HS-5 (cell line): ENCODE measurements at regions not wholly inside any gene's neighbourhood (a gene's known extent, or its start where the extent isn't known, plus 50 kb on each side); places are given as distances from the start of the nearest gene placed in this dataset.

ENCODE experiments used
- DNase-seq: peaks from one replicate; pipeline ENCODE4 v3.0.0-alpha.2; 2012; ENCODE audit warnings: low read depth

GRCh38 chr1:81433676-81434075, 367.1 kb upstream of the ADGRL2 start:
- no peak for DNase-seq

- no peak for DNase-seq
These were observed 368.1 kb upstream of the ADGRL2 start for GRCh38 chr1:81432654-81433109.

GRCh38 chr1:81432059-81432458, 368.7 kb upstream of the ADGRL2 start:
- no peak for DNase-seq

- no peak for DNase-seq
These were observed 369.1 kb upstream of the ADGRL2 start for GRCh38 chr1:81431624-81432000.

DNA sequence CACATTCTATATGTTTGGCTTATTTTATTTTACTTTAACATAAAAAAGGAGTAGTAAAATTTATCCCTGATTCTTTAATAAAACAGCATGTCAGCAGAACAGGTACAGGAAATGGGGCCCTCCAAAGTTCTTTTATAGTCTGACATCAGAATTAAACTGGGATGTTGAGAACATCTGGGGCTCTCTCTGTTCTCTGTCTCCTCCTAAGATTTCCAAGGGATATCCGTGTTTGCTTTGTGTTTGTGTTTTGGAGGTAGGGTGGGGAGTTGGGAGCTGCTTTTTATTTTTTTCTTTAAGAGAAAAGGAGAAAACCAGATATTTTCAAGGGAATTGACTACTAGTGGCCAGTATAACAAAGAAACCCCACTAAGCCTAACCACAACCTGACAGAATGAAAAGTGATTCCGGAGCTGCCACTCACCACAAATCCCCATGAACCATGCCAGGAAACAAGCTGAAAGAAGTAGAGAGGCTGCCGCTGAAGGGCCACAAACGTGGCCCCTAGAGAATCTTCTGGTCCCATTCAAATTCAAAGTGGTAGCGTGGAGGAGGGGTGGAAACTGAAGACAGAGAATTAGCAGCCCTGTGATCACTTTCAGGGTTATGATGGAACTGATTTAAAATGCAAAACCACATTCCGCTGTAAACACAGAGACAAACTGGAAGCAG, 369.6 kb upstream of the ADGRL2 start:
- DNase-seq, result no peak

DNA sequence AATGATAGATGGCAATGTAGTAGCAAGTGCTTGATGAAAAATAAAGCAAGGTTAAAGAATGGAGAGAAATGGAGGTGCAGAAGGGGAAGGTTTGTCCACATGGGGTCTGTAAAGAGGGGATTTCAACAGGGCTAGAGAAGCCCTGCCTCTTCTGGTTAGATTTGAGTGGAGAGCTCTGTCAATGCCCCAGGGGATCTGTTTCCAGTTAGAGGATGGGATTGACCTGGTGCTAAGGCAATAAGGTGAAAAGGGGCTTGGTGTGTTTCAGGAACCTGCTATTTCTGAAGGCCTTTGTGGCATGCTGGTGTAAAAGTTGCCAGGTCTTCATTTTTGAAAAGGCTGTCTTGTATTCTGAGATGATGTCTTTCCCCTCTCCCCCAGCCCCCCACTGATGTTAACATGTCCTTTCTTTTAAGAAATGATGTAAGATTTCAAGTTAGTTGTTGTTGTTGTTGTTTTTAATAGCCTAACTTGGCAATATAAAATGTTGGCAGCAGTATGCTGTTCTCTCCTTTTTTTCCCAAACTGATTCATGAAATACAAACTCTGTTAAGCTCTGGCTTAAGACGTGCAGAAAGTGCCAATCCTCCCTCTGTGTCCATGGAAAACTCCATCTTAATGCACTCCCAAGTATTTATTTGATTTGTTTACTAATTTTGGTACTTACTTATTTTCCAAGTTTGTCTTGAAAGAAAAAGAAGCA, 370.3 kb upstream of the ADGRL2 start:
- no peak for DNase-seq

- no peak for DNase-seq
These were observed 371.7 kb upstream of the ADGRL2 start for GRCh38 chr1:81428998-81429397.

- no peak for DNase-seq
These were observed 375.9 kb upstream of the ADGRL2 start for GRCh38 chr1:81424816-81425215.

- no peak for DNase-seq
These were observed 376.7 kb upstream of the ADGRL2 start for GRCh38 chr1:81424061-81424460.

DNA sequence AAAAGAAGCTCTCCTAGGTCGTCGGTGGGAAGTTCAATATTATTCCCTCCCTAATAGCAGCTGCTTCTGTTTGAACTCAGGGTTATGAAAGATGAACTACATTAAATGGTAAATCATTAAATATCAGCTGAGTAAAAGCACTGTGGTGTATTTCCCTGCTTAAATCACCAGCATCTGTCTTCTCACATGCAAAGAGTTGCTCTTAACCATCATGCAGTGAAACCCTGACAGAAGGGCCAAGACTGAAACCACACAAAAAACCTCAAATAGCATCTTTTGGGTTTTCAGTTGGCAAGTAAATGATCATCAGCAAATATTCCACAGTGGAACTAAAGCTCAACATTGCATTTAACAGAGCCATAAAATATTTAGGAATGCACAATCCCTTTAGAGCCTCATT, 380.0 kb upstream of the ADGRL2 start:
- no peak for DNase-seq

GRCh38 chr1:81414488-81415015, 386.2 kb upstream of the ADGRL2 start:
- DNase-seq, result no peak

GRCh38 chr1:81412954-81413353, 387.8 kb upstream of the ADGRL2 start:
- DNase-seq, result no peak

- DNase-seq, result no peak
These were observed 389.8 kb upstream of the ADGRL2 start for GRCh38 chr1:81410941-81411340.

DNA sequence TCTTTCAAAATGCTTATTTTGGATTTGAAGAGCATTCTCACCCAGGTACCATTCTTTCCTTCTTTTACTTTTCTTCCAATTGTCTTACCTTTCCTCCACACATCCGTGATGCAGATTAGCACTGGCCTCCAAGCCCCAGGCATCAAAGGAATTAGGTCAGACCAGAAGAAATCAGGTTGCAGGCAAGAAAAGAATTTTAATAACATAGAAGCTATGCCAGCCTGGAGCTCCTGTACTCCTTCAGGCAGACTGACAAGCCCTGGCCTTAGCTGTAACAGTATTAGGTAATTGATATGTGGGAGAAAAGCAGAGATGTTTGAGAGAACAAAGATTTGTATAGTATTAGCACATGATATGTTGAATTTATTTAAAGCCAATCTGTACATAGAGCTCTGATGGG, 390.4 kb upstream of the ADGRL2 start:
- DNase-seq, result no peak

DNA sequence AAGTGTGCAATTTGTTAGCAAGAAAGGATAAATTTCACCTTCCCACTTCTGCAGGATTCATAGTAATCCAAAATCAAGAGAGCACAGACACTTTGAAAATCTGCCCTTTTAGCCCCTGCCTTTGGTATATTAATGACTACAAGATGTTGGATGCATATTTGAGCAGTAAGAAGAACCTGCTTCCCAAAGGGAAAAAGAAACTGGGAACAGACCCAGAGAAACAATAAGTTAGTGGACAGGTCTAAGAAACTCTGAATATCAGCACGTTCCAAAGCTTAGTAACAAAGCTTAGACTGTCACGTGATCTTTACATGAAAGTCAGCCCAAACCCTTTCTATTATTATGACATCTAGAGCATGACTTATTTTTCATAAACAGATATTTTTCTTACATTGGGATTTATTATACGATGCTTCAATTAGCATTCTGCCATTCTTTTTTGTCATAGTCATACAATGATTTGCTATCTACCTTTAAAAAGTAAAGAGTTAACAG, 390.9 kb upstream of the ADGRL2 start:
- no peak for DNase-seq

DNA sequence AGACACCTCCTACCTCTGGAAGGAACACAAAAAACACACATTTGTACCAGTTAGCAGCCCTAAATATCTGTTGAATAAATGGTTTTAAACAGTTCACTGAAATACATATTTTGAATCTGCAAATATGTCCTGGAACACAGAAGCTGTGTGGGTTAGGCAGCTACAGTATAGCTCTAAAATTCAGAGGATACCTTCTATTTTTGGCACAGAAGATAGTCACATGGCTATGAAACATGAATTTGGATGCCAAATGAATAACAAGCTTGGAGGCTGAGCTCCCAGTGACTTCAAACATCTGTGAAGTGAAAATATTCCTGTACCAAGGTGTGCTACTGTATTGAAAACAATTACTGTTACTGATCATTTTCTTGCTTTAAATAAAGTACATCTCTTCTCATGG, 391.5 kb upstream of the ADGRL2 start:
- DNase-seq, result no peak

DNA sequence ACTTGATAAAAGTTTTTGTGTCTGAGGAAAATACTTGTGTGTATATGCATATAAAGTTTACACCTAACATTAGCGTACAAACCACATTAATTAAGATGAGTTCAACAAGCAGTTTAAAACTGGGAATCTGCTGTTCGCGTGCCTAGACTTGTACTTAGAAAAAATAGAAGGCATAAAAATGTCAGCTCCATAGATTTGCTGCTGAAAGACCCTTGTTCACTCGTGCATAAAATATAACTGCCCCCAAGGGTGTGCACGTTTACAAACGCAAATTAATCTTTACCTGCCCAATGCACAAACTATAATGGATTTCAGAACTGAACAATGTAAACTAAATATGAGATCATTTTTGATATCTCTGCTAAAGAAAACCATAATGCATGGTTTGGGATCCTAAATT, 392.3 kb upstream of the ADGRL2 start:
- DNase-seq, result no peak

GRCh38 chr1:81407000-81407821, 393.5 kb upstream of the ADGRL2 start:
- DNase-seq, result no peak

DNA sequence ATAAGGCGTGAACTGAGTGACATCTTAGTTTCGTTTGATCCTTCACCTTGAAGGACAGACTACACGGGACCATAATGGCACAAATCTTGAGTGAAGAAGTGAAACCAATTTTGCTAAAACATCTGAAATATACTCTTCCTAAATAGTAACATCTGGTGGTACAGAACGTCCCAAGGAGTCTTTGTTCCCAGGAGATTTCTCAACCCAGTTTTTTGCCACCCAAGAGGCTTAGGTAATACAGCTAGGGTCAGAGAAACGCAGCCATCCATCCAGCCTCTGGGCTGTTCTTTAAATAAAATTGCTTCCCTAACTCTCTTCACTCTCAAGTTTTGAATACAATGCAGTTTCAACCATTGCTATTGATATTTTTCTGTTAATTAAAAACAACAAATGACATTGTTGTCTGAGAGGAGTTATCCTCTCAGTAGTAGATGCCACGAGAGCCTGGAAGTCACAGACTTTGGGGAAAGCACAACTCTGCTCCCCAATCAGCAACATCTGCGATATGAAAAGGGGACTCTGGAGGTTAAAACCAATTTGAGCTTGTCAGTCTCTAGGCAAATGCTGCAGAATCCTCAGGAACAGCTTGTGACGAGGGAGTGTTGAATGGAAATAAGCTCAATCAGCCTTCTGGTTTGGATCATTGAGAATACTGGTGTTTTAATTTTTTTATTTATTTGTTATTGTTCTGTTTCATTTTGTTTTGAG, 394.3 kb upstream of the ADGRL2 start:
- DNase-seq, result no peak

GRCh38 chr1:81398041-81398440, 402.7 kb upstream of the ADGRL2 start:
- no peak for DNase-seq

- DNase-seq, result no peak
These were observed 408.1 kb upstream of the ADGRL2 start for GRCh38 chr1:81392526-81393226.
